ENCODE measurements at regions not wholly inside any gene's neighbourhood (a gene's known extent, or its start where the extent isn't known, plus 50 kb on each side); places are given as distances from the start of the nearest gene placed in this dataset.

GRCh38 chr17:72438783-72439182 is 318.0 kb downstream of the SOX9 start:
- DNase-seq (ENCODE audit: low spot score in 2 of 2) (no peak), ATAC-seq (no peak)
- no peak overlapping the region for H3K27ac Mint-ChIP-seq
- no peaks in the 10 kb centered on the region for H3K4me1 Mint-ChIP-seq
- H3K36me3 Mint-ChIP-seq = no peaks in the 10 kb centered on the region
- no peak overlapping the region for H3K4me3 Mint-ChIP-seq
- H3K9me3 Mint-ChIP-seq = peaks cover 4% of the 10 kb centered on the region

DNA sequence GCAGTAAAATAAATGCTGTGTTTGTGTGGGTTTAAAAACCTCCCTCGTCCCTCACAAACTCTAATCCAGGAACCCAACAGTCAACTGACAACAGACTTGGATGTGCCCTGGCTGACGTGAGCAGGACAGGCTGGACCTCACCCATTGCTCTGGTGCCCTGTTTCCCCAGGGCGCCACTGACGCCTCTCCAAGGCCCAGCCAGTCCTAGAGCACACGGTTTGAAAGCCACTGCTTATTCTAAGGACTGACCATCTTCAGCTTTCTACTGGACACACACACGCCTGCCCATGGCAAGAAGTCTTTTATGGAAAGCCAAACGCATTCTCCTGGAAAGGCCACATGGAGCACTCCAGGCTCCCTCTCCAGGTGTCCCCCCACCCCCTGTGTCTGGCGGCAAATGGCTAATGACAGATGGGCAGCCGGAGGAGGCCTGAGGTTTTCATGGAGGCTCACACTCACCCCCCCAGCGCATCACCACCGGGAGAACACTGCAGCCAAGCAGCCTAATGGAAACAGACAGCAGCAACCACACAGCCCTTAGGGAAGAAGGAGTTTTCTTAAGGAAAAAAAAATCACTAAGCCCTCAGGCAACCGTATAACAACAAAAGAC is 319.2 kb downstream of the SOX9 start:
- DNase-seq (ENCODE audit: low spot score in 2 of 2) (no peak), ATAC-seq (no peak)
- Mint-ChIP-seq H3K9me3 (peaks cover 4% of the 10 kb centered on the region), H3K27ac (no peak overlapping the region), H3K4me3 (no peak overlapping the region), H3K4me1 (no peaks in the 10 kb centered on the region), H3K36me3 (no peaks in the 10 kb centered on the region)

DNA sequence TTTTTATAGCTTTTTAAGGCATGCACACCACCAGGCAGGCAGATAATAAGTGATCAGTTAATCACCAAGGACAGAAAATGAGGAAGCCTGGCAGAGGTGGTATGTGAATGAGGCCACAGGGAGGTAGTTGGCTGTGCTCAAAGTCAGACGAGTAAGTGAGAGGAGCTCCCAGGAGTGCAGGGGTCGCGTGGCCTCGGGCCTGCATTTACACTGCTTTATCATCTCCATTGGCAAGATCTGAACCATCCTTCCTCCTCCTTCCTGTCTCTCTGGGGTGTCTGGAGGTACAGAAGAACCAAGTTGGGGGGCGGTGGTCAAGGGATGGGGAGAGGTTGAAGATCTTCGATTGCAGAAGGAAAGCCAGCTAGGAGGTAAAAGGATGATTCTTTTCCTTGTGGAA is 320.1 kb downstream of the SOX9 start:
- no peak overlapping the region for H3K4me3 Mint-ChIP-seq
- H3K4me1 Mint-ChIP-seq = no peaks in the 10 kb centered on the region
- no peaks in the 10 kb centered on the region for H3K36me3 Mint-ChIP-seq
- H3K27ac Mint-ChIP-seq = no peak overlapping the region
- DNase-seq (ENCODE audit: low spot score in 2 of 2) (no peak), ATAC-seq (no peak)
- peaks cover 4% of the 10 kb centered on the region for H3K9me3 Mint-ChIP-seq

GRCh38 chr17:72441909-72442308 is 321.1 kb downstream of the SOX9 start:
- DNase-seq (ENCODE audit: low spot score in 2 of 2) (no peak), ATAC-seq (no peak)
- no peak overlapping the region for H3K4me3 Mint-ChIP-seq
- no peak overlapping the region for H3K27ac Mint-ChIP-seq
- H3K4me1 Mint-ChIP-seq = no peaks in the 10 kb centered on the region
- no peaks in the 10 kb centered on the region for H3K36me3 Mint-ChIP-seq
- peaks cover 4% of the 10 kb centered on the region for H3K9me3 Mint-ChIP-seq

DNA sequence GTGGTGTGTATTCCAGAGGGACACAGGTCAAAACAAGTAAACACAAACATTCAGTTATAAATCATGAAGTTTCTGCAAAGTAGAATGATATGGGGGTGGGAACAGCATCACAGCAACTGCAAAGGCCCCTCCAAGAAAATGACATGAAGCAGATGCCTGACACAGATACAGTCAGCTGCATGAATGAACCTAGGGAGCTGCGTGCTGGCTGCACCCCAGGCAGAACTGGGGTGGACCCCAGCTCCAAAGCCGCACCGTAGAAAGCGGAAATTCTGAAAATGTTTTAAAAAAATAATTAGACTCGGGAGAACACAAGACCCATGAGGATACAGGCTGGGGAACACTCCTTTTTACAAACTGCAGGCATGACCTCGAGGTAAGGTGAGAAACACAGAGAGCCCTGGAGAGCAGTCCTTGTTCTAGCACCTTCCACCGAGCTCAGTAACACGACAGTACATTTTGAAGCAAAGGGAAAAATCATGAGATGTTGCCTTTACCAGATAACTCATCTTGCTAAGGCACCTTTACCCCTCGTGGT is 323.8 kb downstream of the SOX9 start:
- no peaks in the 10 kb centered on the region for H3K36me3 Mint-ChIP-seq
- no peak overlapping the region for H3K4me3 Mint-ChIP-seq
- no peak overlapping the region for H3K27ac Mint-ChIP-seq
- H3K4me1 Mint-ChIP-seq = no peaks in the 10 kb centered on the region
- DNase-seq (ENCODE audit: low spot score in 2 of 2) = no peak
- ATAC-seq = no peak
- H3K9me3 Mint-ChIP-seq = peaks cover 4% of the 10 kb centered on the region

DNA sequence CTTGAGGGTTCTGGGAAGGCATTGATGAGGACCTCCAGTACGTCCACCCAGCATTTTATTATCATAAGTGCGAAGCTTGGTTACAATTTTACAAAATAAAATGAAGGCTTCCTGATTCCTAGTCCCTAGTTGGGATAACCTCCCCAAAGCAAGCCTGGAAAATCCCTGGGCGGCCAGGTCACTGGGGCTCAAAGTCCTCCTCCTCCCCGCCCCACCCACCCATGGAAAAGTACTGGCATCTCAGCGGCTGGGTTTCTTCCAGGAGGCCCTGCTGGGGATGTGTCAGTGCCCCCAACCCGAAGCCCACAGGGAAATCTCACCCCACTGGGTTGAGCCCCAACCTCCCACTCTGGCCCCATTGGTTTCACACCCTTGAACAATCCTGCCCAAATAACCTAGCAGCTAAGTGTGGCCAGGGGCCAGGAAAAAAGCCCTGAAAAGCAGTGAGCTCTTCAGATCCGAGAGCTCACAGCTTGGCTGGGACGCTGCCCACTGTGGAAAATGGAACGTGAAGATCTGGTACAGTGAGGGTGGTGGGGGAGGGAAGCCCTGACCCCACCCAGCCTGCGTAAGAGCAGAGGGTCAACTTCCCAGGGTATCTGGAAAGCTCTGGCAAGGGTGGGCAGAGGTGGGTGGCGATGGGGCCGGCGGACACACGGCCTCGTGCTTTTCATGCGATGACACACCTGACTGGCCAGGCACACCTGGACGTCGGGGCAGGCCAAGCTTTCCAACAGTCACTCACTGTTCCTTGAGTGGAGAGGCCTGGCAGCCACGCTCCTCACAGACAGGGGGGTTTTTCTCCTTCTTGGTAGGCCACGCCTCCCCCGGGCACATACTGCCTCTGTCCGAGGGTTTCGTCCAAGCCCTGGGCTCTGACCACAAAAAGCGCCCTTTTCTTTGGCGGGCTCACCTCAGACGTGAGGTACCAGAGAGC is 324.5 kb downstream of the SOX9 start:
- no peaks in the 10 kb centered on the region for H3K9me3 Mint-ChIP-seq
- no peaks in the 10 kb centered on the region for H3K36me3 Mint-ChIP-seq
- no peak for ATAC-seq
- H3K4me1 Mint-ChIP-seq = no peaks in the 10 kb centered on the region
- H3K4me3 Mint-ChIP-seq = no peak overlapping the region
- H3K27ac Mint-ChIP-seq = no peak overlapping the region
- DNase-seq (ENCODE audit: low spot score in 2 of 2) = no peak

DNA sequence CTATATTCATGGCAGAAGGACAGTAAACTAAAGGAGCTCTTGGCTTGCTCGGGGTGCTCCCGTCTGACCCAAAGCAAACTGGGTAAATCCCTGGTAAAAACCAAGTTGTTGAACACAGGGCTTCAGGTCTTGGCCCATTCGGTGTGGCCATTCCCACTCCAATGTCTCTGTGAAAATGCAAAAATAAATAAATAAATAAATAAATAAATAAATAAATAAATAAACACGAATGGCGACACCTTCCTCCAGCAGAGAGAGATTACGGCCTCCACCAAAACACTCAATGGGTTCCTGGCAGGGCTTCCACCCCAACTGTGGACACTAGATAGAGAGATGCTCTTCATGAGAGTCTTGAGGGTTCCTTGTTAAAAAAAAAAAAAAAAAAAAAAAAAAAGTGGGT is 325.3 kb downstream of the SOX9 start:
- no peaks in the 10 kb centered on the region for H3K36me3 Mint-ChIP-seq
- DNase-seq (ENCODE audit: low spot score in 2 of 2) = no peak
- ATAC-seq = no peak
- H3K4me3 Mint-ChIP-seq = no peak overlapping the region
- H3K27ac Mint-ChIP-seq = no peak overlapping the region
- H3K4me1 Mint-ChIP-seq = no peaks in the 10 kb centered on the region
- H3K9me3 Mint-ChIP-seq = no peaks in the 10 kb centered on the region

- no peak overlapping the region for H3K27ac Mint-ChIP-seq
- H3K9me3 Mint-ChIP-seq = no peaks in the 10 kb centered on the region
- ATAC-seq (no peak), DNase-seq (ENCODE audit: low spot score in 2 of 2) (no peak)
- H3K4me3 Mint-ChIP-seq = no peak overlapping the region
- H3K4me1 Mint-ChIP-seq = no peaks in the 10 kb centered on the region
- no peaks in the 10 kb centered on the region for H3K36me3 Mint-ChIP-seq
Measured at GRCh38 chr17:72446525-72447250, 325.9 kb downstream of the SOX9 start.

GRCh38 chr17:72447251-72447640 is 326.4 kb downstream of the SOX9 start:
- H3K9me3 Mint-ChIP-seq = no peaks in the 10 kb centered on the region
- DNase-seq (ENCODE audit: low spot score in 2 of 2) (no peak), ATAC-seq (no peak)
- no peaks in the 10 kb centered on the region for H3K36me3 Mint-ChIP-seq
- H3K4me3 Mint-ChIP-seq = no peak overlapping the region
- H3K4me1 Mint-ChIP-seq = no peaks in the 10 kb centered on the region
- H3K27ac Mint-ChIP-seq = no peak overlapping the region

DNA sequence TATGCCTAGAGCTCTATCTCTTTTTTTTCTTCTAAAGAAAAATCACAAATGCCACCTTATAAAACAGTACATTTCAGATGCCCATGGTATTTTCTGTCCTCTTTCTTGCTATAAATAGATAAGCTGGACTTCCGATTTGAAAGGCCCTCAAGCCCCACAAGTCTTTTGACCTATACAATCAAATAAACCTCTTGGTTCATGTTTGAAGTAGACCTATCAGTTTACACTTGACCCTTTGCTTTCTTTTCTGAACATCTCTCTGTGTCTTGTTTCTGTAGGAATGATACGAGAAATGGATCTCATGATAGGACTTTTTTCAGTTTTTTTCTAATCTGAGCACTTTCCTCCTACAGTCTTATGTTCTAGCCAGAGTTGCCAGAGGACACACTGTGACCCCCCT is 327.2 kb downstream of the SOX9 start:
- DNase-seq (ENCODE audit: low spot score in 2 of 2) (no peak), ATAC-seq (no peak)
- Mint-ChIP-seq H3K27ac (no peak overlapping the region), H3K4me1 (no peaks in the 10 kb centered on the region), H3K9me3 (no peaks in the 10 kb centered on the region), H3K36me3 (no peaks in the 10 kb centered on the region), H3K4me3 (no peak overlapping the region)

- no peak overlapping the region for H3K27ac Mint-ChIP-seq
- H3K4me3 Mint-ChIP-seq = no peak overlapping the region
- no peaks in the 10 kb centered on the region for H3K9me3 Mint-ChIP-seq
- DNase-seq (ENCODE audit: low spot score in 2 of 2) = no peak
- no peaks in the 10 kb centered on the region for H3K36me3 Mint-ChIP-seq
- H3K4me1 Mint-ChIP-seq = no peaks in the 10 kb centered on the region
- ATAC-seq = no peak
Measured at GRCh38 chr17:72452286-72453173, 331.7 kb downstream of the SOX9 start.

- no peak overlapping the region for H3K4me3 Mint-ChIP-seq
- no peaks in the 10 kb centered on the region for H3K36me3 Mint-ChIP-seq
- DNase-seq (ENCODE audit: low spot score in 2 of 2) (no peak), ATAC-seq (no peak)
- no peaks in the 10 kb centered on the region for H3K9me3 Mint-ChIP-seq
- H3K27ac Mint-ChIP-seq = no peak overlapping the region
- H3K4me1 Mint-ChIP-seq = no peaks in the 10 kb centered on the region
Measured at GRCh38 chr17:72454342-72454741, 333.5 kb downstream of the SOX9 start.

DNA sequence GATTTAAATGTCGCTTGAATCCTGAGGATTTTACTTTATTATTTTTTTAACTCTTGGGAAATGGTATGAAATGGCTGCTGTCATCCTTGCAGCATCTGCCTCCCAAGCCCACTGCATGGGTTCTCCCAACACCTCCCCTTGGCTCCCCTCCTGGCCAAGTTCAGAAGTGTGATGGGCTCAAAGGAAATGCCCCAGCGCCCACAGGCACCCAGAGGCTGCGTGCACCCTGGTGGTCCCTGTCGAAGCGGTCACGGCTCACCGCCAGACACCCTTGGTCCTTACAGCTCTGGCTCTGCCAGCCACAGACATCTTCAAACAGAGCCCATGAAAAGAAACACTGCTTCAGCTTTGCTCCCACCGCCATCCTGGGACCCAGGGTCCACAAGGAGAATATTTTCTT is 334.7 kb downstream of the SOX9 start:
- no peak for DNase-seq (ENCODE audit: low spot score in 2 of 2)
- Mint-ChIP-seq H3K27ac (no peak overlapping the region), H3K4me1 (no peaks in the 10 kb centered on the region), H3K36me3 (no peaks in the 10 kb centered on the region), H3K9me3 (no peaks in the 10 kb centered on the region), H3K4me3 (no peak overlapping the region)
- no peak for ATAC-seq

- no peak overlapping the region for H3K4me3 Mint-ChIP-seq
- no peaks in the 10 kb centered on the region for H3K4me1 Mint-ChIP-seq
- no peak for ATAC-seq
- H3K36me3 Mint-ChIP-seq = no peaks in the 10 kb centered on the region
- no peaks in the 10 kb centered on the region for H3K9me3 Mint-ChIP-seq
- no peak overlapping the region for H3K27ac Mint-ChIP-seq
- DNase-seq (ENCODE audit: low spot score in 2 of 2) = no peak
Measured at GRCh38 chr17:72456075-72456474, 335.3 kb downstream of the SOX9 start.

- Mint-ChIP-seq H3K9me3 (no peaks in the 10 kb centered on the region), H3K36me3 (no peaks in the 10 kb centered on the region), H3K27ac (no peak overlapping the region), H3K4me1 (no peaks in the 10 kb centered on the region), H3K4me3 (no peak overlapping the region)
- no peak for ATAC-seq
- DNase-seq (ENCODE audit: low spot score in 2 of 2) = no peak
Measured at GRCh38 chr17:72457712-72458111, 336.9 kb downstream of the SOX9 start.
